ENCODE measurements at regions not wholly inside any gene's neighbourhood (a gene's known extent, or its start where the extent isn't known, plus 50 kb on each side); places are given as distances from the start of the nearest gene placed in this dataset.
A peak's percentile ranks its signal among the peaks of the same experiment; 100 is the strongest.

GRCh38 chr16:80014241-80014939 lies 413.9 kb upstream of the MAF start:
- TF ChIP-seq POLR2A (IDR thresholded peaks at IDR 0.05) (no peak), EP300 (IDR thresholded peaks at IDR 0.05) (no peak), POLR2AphosphoS5 (IDR thresholded peaks at IDR 0.05) (no peak)
- TF ChIP-seq, protein P1, sequence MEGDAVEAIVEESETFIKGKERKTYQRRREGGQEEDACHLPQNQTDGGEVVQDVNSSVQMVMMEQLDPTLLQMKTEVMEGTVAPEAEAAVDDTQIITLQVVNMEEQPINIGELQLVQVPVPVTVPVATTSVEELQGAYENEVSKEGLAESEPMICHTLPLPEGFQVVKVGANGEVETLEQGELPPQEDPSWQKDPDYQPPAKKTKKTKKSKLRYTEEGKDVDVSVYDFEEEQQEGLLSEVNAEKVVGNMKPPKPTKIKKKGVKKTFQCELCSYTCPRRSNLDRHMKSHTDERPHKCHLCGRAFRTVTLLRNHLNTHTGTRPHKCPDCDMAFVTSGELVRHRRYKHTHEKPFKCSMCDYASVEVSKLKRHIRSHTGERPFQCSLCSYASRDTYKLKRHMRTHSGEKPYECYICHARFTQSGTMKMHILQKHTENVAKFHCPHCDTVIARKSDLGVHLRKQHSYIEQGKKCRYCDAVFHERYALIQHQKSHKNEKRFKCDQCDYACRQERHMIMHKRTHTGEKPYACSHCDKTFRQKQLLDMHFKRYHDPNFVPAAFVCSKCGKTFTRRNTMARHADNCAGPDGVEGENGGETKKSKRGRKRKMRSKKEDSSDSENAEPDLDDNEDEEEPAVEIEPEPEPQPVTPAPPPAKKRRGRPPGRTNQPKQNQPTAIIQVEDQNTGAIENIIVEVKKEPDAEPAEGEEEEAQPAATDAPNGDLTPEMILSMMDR (IDR thresholded peaks at IDR 0.05) = no peak
- Histone ChIP-seq H3K4me3 (no peak overlapping the region), H3K27me3 (no peaks in the 10 kb centered on the region), H3K36me3 (no peaks in the 10 kb centered on the region), H3K27ac (no peak overlapping the region), H3K9me3 (no peaks in the 10 kb centered on the region), H3K4me1 (no peaks in the 10 kb centered on the region)
- WGBS, 2 donors = 54 to 74% methylated on average over 1 of the region's 1 CpG
- no peak for DNase-seq
- intact Hi-C loops (cut with DNase I) = no loop called here

GRCh38 chr16:80012586-80012985 lies 412.0 kb upstream of the MAF start:
- peaks cover 0 to 4% (median 3%) of the 10 kb centered on the region in 4 donors for H3K4me1 ChIP-seq
- WGBS, 2 donors = 72 to 82% methylated on average over 3 of the region's 3 CpGs
- H3K4me3 ChIP-seq = no peak overlapping the region
- H3K27me3 ChIP-seq = no peaks in the 10 kb centered on the region
- no peak for DNase-seq
- H3K36me3 ChIP-seq = no peaks in the 10 kb centered on the region
- no peak overlapping the region for H3K27ac ChIP-seq
- TF ChIP-seq, protein P1 (IDR thresholded peaks at IDR 0.05) = no peak
- no peak for TF ChIP-seq POLR2AphosphoS5 (IDR thresholded peaks at IDR 0.05)
- intact Hi-C loops (cut with DNase I) = no loop called here
- no peaks in the 10 kb centered on the region for H3K9me3 ChIP-seq

- H3K4me1 ChIP-seq = peaks cover 0 to 20% (median 17%) of the 10 kb centered on the region in 4 donors
- WGBS, 2 donors = 54 to 67% methylated on average over 4 of the region's 4 CpGs
- TF ChIP-seq EP300 (IDR thresholded peaks at IDR 0.05) = no peak
- peak in 1 of 4 donors; percentile 22 for TF ChIP-seq POLR2AphosphoS5 (IDR thresholded peaks at IDR 0.05)
- TF ChIP-seq POLR2A (IDR thresholded peaks at IDR 0.05) = no peak
- H3K36me3 ChIP-seq = no peaks in the 10 kb centered on the region
- no peak for DNase-seq
- H3K27me3 ChIP-seq = no peaks in the 10 kb centered on the region
- no peak overlapping the region for H3K27ac ChIP-seq
- no peak overlapping the region for H3K4me3 ChIP-seq
- intact Hi-C loops (cut with DNase I) = no loop called here
- H3K9me3 ChIP-seq = no peaks in the 10 kb centered on the region
These were observed 409.6 kb upstream of the MAF start for GRCh38 chr16:80009971-80010659.

DNA sequence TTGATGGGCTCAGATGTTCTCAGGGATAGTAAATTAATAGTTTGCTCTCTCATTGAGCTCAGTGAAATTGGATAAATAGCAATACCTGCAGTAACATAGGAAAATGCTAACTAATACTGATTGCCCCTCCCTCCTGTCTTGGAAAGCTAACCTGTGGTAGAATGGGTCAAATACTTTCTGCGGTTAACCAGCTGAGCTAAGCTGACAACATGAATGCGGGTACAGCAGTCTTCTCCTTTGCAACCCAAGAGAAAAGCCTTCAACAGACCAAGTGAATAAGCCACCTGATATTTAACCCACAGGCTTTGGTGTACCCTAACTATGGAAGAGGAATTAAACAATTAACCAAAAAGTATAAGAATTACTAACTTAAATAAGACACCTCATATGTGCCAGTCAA lies 408.3 kb upstream of the MAF start:
- intact Hi-C loops (cut with DNase I) = no loop called here
- Histone ChIP-seq H3K36me3 (no peaks in the 10 kb centered on the region), H3K27me3 (no peaks in the 10 kb centered on the region), H3K9me3 (no peaks in the 10 kb centered on the region), H3K27ac (no peak overlapping the region), H3K4me1 (peaks cover 0 to 20% (median 17%) of the 10 kb centered on the region in 4 donors), H3K4me3 (no peak overlapping the region)
- DNase-seq = no peak
- TF ChIP-seq POLR2AphosphoS5 (IDR thresholded peaks at IDR 0.05) (no peak), EP300 (IDR thresholded peaks at IDR 0.05) (no peak), POLR2A (IDR thresholded peaks at IDR 0.05) (no peak)
- TF ChIP-seq, protein P1 (IDR thresholded peaks at IDR 0.05) = no peak
- WGBS, 2 donors = 93 to 99% methylated on average over 2 of the region's 2 CpGs

- peaks cover 0 to 20% (median 17%) of the 10 kb centered on the region in 4 donors for H3K4me1 ChIP-seq
- 62 to 86% methylated on average over 4 of the region's 4 CpGs for WGBS, 2 donors
- TF ChIP-seq EP300 (IDR thresholded peaks at IDR 0.05) = no peak
- TF ChIP-seq POLR2AphosphoS5 (IDR thresholded peaks at IDR 0.05) = peak in 3 of 4 donors; percentile 18 to 65 (median 48)
- TF ChIP-seq, protein P1 (IDR thresholded peaks at IDR 0.05) = no peak
- TF ChIP-seq POLR2A (IDR thresholded peaks at IDR 0.05) = no peak
- H3K27ac ChIP-seq = peak overlapping the region in 2 of 4 donors; percentile 3 to 40
- no peak overlapping the region for H3K4me3 ChIP-seq
- DNase-seq = no peak
- no peaks in the 10 kb centered on the region for H3K9me3 ChIP-seq
- H3K27me3 ChIP-seq = no peaks in the 10 kb centered on the region
- intact Hi-C loops (cut with DNase I) = no loop called here
- H3K36me3 ChIP-seq = no peaks in the 10 kb centered on the region
These were observed 406.7 kb upstream of the MAF start for GRCh38 chr16:80007231-80007630.
